ENCODE measurements at regions not wholly inside any gene's neighbourhood (a gene's known extent, or its start where the extent isn't known, plus 50 kb on each side); places are given as distances from the start of the nearest gene placed in this dataset.

DNA sequence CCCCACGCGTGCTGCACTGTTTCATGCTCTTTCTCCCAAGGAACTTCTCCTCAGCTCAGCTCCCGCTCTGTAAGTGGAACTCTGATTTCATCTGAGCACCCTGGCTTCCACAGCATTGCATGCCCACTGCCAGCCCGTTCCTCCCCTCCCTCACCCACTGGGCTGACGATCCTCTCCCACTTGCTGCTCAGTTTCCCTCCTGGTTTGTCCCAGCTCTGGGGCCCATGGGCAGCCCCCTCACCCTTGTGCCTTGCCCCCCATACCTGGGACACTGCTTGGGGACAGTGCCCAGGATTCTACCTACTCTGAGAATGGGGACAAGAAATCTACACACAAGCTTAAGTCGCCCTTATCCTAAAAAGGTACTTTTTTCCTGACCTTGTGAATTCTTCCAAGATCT lies 115.9 kb upstream of the C1QTNF9B start:
- no peaks in the 10 kb centered on the region for H3K4me1 ChIP-seq (ENCODE audit: control insufficient read depth in 1 of 2, insufficient read depth in 2 of 2, low read length in 2 of 2)
- no peak overlapping the region for H3K4me3 ChIP-seq (ENCODE audit: low read depth in 1 of 2, low read length in 2 of 2)
- no peaks in the 10 kb centered on the region for H3K36me3 ChIP-seq (ENCODE audit: control insufficient read depth in 1 of 2, insufficient read depth in 2 of 2, low read length in 2 of 2)
- H3K27ac ChIP-seq (ENCODE audit: low read length): no peak overlapping the region
- H3K27me3 ChIP-seq (ENCODE audit: low read depth, low read length): no peaks in the 10 kb centered on the region
- H3K9me3 ChIP-seq (ENCODE audit: control insufficient read depth in 1 of 2, low read length in 2 of 2): no peaks in the 10 kb centered on the region

DNA sequence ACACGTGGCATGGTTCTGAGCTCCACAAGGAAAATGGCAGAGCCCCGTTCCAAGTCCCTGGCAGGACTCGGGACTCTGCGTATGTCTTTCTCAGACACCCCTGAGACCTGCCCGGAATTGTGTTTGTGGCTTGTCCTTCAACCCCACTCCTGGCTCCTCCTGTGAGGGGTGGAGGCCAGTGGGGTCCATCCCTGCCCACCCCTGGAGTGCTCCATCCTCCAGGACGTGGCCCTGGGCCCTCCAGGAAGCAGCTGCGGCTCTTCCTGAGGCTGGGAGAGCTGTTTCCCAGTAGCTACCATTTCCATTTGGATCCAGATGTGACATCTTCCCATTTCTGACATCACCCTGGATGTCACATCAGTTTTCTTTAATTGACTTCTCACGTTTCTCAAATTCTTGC lies 118.7 kb upstream of the C1QTNF9B start:
- Histone ChIP-seq H3K4me3 (ENCODE audit: low read depth in 1 of 2, low read length in 2 of 2) (no peak overlapping the region), H3K27me3 (ENCODE audit: low read depth, low read length) (no peaks in the 10 kb centered on the region), H3K9me3 (ENCODE audit: control insufficient read depth in 1 of 2, low read length in 2 of 2) (no peaks in the 10 kb centered on the region), H3K36me3 (ENCODE audit: control insufficient read depth in 1 of 2, insufficient read depth in 2 of 2, low read length in 2 of 2) (no peaks in the 10 kb centered on the region), H3K4me1 (ENCODE audit: control insufficient read depth in 1 of 2, insufficient read depth in 2 of 2, low read length in 2 of 2) (no peaks in the 10 kb centered on the region), H3K27ac (ENCODE audit: low read length) (no peak overlapping the region)

DNA sequence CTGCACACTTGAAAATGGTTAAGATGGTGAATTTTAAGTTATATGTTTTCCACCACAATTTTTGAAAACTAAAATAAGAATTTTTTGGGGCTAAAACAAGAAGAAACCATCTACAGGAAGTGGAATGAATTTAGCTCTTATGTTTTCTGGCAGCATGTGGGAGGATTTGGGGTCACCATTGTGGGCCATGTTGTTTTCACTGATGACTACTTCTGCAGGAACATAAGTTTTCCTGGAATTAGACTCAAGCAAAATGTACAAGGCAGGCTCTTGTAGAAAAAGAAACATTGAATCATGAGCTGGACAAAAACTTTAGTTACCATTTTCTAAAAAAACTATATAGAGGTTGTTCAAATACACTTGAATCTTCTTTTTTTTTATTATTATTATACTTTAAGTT lies 125.3 kb upstream of the C1QTNF9B start:
- H3K4me3 ChIP-seq (ENCODE audit: low read depth in 1 of 2, low read length in 2 of 2): no peak overlapping the region
- H3K27me3 ChIP-seq (ENCODE audit: low read depth, low read length): no peaks in the 10 kb centered on the region
- no peaks in the 10 kb centered on the region for H3K4me1 ChIP-seq (ENCODE audit: control insufficient read depth in 1 of 2, insufficient read depth in 2 of 2, low read length in 2 of 2)
- H3K36me3 ChIP-seq (ENCODE audit: control insufficient read depth in 1 of 2, insufficient read depth in 2 of 2, low read length in 2 of 2): no peaks in the 10 kb centered on the region
- no peak overlapping the region for H3K27ac ChIP-seq (ENCODE audit: low read length)
- no peaks in the 10 kb centered on the region for H3K9me3 ChIP-seq (ENCODE audit: control insufficient read depth in 1 of 2, low read length in 2 of 2)

DNA sequence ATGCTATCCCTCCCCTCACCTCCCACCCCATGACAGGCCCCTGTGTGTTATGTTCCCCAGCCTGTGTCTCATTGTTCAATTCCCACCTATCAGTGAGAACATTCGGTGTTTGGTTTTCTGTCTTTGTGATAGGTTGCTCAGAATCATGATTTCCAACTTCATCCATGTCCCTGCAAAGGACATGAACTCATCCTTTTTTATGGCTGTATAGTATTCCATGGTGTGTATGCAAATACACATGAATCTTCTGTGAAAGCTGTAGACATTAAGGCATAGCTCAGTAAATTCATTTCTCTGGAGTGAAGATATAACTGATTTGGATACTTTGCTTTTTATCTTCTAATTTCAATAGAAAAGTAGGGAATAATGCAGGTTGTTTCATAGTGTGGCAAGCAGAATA lies 125.8 kb upstream of the C1QTNF9B start:
- Histone ChIP-seq H3K27me3 (ENCODE audit: low read depth, low read length) (no peaks in the 10 kb centered on the region), H3K4me1 (ENCODE audit: control insufficient read depth in 1 of 2, insufficient read depth in 2 of 2, low read length in 2 of 2) (no peaks in the 10 kb centered on the region), H3K27ac (ENCODE audit: low read length) (no peak overlapping the region), H3K36me3 (ENCODE audit: control insufficient read depth in 1 of 2, insufficient read depth in 2 of 2, low read length in 2 of 2) (no peaks in the 10 kb centered on the region), H3K4me3 (ENCODE audit: low read depth in 1 of 2, low read length in 2 of 2) (no peak overlapping the region), H3K9me3 (ENCODE audit: control insufficient read depth in 1 of 2, low read length in 2 of 2) (no peaks in the 10 kb centered on the region)

DNA sequence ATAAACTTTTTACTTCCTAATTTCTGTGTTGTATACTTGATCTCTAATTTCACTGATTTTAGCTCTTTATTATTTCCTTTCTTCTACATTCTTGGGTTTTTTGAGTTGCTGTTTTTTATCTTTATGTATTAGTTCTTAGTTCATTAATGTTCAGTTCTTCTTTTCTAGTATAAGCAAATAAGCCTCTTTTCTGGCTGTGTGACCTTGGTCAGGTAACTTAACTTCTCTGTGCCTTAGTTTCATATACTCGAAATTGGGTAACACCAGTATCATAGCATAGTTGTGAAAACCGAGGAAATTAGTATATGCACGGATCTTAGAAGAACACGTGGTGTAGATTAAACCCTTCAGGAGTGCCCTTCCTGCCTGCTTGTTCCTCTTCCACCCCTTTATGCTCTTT lies 130.2 kb upstream of the C1QTNF9B start:
- Histone ChIP-seq H3K9me3 (ENCODE audit: control insufficient read depth in 1 of 2, low read length in 2 of 2) (no peaks in the 10 kb centered on the region), H3K4me3 (ENCODE audit: low read depth in 1 of 2, low read length in 2 of 2) (no peak overlapping the region), H3K27ac (ENCODE audit: low read length) (no peak overlapping the region), H3K4me1 (ENCODE audit: control insufficient read depth in 1 of 2, insufficient read depth in 2 of 2, low read length in 2 of 2) (peaks cover 0 to 7% of the 10 kb centered on the region in 2 donors), H3K36me3 (ENCODE audit: control insufficient read depth in 1 of 2, insufficient read depth in 2 of 2, low read length in 2 of 2) (no peaks in the 10 kb centered on the region), H3K27me3 (ENCODE audit: low read depth, low read length) (no peaks in the 10 kb centered on the region)

DNA sequence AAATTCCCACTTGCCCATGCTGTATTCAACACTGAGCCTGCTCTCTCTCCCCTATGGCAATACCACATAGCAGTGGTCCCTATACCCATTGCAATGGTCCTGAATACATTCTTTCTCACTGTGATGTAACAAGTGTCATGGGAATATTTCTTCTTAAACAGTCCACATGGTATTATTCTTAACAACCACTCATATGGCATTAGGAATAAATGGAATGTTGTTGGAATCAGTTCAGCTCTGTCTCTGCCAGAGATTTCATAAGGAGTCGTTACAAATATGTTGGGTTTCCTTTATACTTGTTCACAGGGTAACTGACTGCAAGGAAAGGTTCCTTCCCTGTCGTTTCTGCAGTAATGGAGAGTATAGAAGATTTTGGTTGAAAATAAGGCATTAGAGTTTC lies 128.3 kb upstream of the SPATA13 start:
- no peaks in the 10 kb centered on the region for H3K36me3 ChIP-seq (ENCODE audit: control insufficient read depth in 1 of 2, insufficient read depth in 2 of 2, low read length in 2 of 2)
- no peaks in the 10 kb centered on the region for H3K9me3 ChIP-seq (ENCODE audit: control insufficient read depth in 1 of 2, low read length in 2 of 2)
- peaks cover 10 to 18% of the 10 kb centered on the region in 2 donors for H3K4me1 ChIP-seq (ENCODE audit: control insufficient read depth in 1 of 2, insufficient read depth in 2 of 2, low read length in 2 of 2)
- no peak overlapping the region for H3K4me3 ChIP-seq (ENCODE audit: low read depth in 1 of 2, low read length in 2 of 2)
- H3K27me3 ChIP-seq (ENCODE audit: low read depth, low read length): no peaks in the 10 kb centered on the region
- H3K27ac ChIP-seq (ENCODE audit: low read length): peak overlapping the region; percentile 1

DNA sequence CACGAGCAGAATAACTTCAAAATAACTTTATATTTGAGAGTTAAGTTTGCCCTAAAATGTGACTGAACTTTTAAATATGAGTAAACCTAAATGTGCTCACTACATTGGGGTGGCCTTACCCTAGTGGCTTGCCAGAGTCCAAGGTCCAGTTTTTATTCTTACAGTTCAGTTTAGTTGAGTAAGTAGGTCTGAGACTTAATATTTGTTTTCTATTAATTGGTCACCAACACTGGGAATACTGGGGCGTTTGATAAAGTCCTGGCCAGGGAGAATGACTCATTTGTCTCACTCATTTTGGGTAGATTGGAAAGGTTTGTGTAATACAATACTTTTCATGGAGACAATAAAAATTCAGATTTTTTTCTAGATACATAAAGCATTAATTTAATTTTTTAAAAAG lies 127.8 kb upstream of the SPATA13 start:
- peaks cover 10 to 18% of the 10 kb centered on the region in 2 donors for H3K4me1 ChIP-seq (ENCODE audit: control insufficient read depth in 1 of 2, insufficient read depth in 2 of 2, low read length in 2 of 2)
- H3K9me3 ChIP-seq (ENCODE audit: control insufficient read depth in 1 of 2, low read length in 2 of 2): no peaks in the 10 kb centered on the region
- peak overlapping the region; percentile 1 for H3K27ac ChIP-seq (ENCODE audit: low read length)
- no peaks in the 10 kb centered on the region for H3K36me3 ChIP-seq (ENCODE audit: control insufficient read depth in 1 of 2, insufficient read depth in 2 of 2, low read length in 2 of 2)
- no peaks in the 10 kb centered on the region for H3K27me3 ChIP-seq (ENCODE audit: low read depth, low read length)
- H3K4me3 ChIP-seq (ENCODE audit: low read depth in 1 of 2, low read length in 2 of 2): no peak overlapping the region

DNA sequence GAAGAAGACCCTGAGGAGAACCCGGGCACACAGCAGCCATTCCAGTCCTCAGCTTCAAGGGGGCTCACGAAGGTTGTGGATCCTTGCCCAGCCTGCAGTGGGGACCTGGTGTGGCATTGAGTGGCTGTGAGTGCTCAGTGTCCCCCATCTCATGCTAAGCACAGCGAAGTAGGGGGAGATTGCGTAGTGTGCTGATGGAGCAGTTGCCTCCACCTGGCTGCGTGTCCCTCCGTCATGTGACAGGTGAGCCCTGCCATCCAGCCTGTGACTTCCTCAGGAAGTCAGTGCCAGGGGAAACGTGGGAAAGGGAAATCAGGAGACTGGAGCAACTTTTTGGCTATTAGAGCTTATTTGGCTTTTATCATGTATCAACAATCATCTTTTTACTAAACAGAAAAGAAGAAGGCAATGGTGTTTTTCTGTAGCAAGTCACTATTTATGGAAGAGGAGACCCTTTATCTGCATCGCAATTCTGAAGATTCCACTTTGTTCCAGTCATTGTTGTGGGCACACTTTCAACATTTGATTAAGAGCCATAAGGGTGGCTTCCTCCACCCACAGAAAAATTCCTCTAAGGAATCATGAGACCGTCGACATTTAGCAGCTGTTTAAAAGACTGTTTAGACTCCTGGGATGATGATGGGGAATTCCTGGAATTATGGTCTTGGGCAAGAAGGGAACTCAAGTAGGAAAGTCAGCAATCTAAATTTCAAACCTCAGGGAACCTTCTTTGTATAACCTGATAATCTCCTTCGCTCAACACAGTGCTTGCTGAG lies 126.8 kb upstream of the SPATA13 start:
- Histone ChIP-seq H3K4me3 (ENCODE audit: low read depth in 1 of 2, low read length in 2 of 2) (no peak overlapping the region), H3K27me3 (ENCODE audit: low read depth, low read length) (no peaks in the 10 kb centered on the region), H3K9me3 (ENCODE audit: control insufficient read depth in 1 of 2, low read length in 2 of 2) (no peaks in the 10 kb centered on the region), H3K4me1 (ENCODE audit: control insufficient read depth in 1 of 2, insufficient read depth in 2 of 2, low read length in 2 of 2) (peaks cover 16 to 25% of the 10 kb centered on the region in 2 donors), H3K36me3 (ENCODE audit: control insufficient read depth in 1 of 2, insufficient read depth in 2 of 2, low read length in 2 of 2) (no peaks in the 10 kb centered on the region), H3K27ac (ENCODE audit: low read length) (peak overlapping the region; percentile 65)

DNA sequence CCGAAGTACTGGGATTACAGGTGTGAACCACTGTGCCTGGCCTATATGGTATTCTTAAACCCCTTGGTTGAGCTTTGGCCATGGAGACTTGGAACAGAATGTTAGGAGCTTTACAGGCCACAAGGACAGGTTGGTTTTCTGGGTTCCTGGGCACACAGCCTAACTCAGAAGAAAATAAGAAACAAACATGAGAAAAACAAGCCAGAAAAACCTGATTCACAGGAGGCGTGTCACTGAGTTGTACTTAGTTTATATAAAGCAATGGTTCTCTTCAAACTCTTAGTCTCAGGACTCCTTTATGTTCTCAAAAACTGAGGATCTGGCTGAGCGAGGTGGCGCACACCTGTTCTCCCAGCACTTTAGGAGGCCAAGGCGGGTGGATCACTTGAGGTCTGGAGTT lies 125.1 kb upstream of the SPATA13 start:
- Histone ChIP-seq H3K27ac (ENCODE audit: low read length) (no peak overlapping the region), H3K36me3 (ENCODE audit: control insufficient read depth in 1 of 2, insufficient read depth in 2 of 2, low read length in 2 of 2) (no peaks in the 10 kb centered on the region), H3K9me3 (ENCODE audit: control insufficient read depth in 1 of 2, low read length in 2 of 2) (no peaks in the 10 kb centered on the region), H3K27me3 (ENCODE audit: low read depth, low read length) (no peaks in the 10 kb centered on the region), H3K4me1 (ENCODE audit: control insufficient read depth in 1 of 2, insufficient read depth in 2 of 2, low read length in 2 of 2) (peaks cover 17 to 35% of the 10 kb centered on the region in 2 donors), H3K4me3 (ENCODE audit: low read depth in 1 of 2, low read length in 2 of 2) (no peak overlapping the region)

DNA sequence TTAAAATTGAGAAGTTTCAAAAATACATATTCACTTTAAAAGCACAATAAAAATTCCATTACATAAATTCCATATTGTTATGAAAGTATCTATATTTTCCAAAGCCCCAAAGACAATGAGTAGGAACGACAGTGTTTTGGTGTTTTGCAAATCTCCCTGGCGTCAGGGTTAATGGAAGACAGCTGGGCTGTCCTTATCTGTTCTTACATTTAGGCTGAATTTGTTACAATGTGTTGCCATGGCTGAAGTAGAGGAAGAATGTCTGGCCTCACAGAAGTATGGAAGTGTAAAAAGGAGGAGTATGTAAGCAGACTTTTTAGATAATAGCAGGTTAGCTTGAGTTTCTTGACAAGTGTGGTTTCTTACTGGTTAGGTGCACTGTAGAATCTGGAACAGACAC lies 124.4 kb upstream of the SPATA13 start:
- peaks cover 17 to 35% of the 10 kb centered on the region in 2 donors for H3K4me1 ChIP-seq (ENCODE audit: control insufficient read depth in 1 of 2, insufficient read depth in 2 of 2, low read length in 2 of 2)

DNA sequence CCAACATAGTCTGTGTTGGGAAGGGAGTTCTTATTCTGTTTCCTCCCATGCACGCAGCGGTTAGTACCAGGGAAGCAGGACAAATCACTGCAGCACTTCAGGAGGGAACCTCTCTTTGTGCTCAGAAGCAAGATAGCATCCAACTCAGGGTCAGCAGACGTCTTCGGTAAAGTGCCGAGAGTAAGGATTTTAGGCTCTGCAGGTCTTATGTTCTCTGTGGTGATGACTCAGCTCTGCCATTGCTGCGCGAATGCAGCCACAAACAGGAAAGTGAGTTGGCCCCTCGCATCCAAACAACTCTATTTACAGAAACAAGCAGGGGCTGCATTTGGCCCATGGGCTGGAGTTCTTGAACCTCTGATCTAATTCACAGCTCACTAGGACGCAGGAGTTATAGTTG lies 122.1 kb upstream of the SPATA13 start:
- Histone ChIP-seq H3K4me3 (ENCODE audit: low read depth in 1 of 2, low read length in 2 of 2) (no peak overlapping the region), H3K27me3 (ENCODE audit: low read depth, low read length) (no peaks in the 10 kb centered on the region), H3K4me1 (ENCODE audit: control insufficient read depth in 1 of 2, insufficient read depth in 2 of 2, low read length in 2 of 2) (peaks cover 12 to 21% of the 10 kb centered on the region in 2 donors), H3K27ac (ENCODE audit: low read length) (no peak overlapping the region), H3K36me3 (ENCODE audit: control insufficient read depth in 1 of 2, insufficient read depth in 2 of 2, low read length in 2 of 2) (no peaks in the 10 kb centered on the region), H3K9me3 (ENCODE audit: control insufficient read depth in 1 of 2, low read length in 2 of 2) (no peaks in the 10 kb centered on the region)

More for the DNA sequence above, 124.4 kb upstream of the SPATA13 start:
- H3K27me3 ChIP-seq (ENCODE audit: low read depth, low read length): no peaks in the 10 kb centered on the region
- no peaks in the 10 kb centered on the region for H3K9me3 ChIP-seq (ENCODE audit: control insufficient read depth in 1 of 2, low read length in 2 of 2)
- no peak overlapping the region for H3K27ac ChIP-seq (ENCODE audit: low read length)
- no peak overlapping the region for H3K4me3 ChIP-seq (ENCODE audit: low read depth in 1 of 2, low read length in 2 of 2)
- no peaks in the 10 kb centered on the region for H3K36me3 ChIP-seq (ENCODE audit: control insufficient read depth in 1 of 2, insufficient read depth in 2 of 2, low read length in 2 of 2)

DNA sequence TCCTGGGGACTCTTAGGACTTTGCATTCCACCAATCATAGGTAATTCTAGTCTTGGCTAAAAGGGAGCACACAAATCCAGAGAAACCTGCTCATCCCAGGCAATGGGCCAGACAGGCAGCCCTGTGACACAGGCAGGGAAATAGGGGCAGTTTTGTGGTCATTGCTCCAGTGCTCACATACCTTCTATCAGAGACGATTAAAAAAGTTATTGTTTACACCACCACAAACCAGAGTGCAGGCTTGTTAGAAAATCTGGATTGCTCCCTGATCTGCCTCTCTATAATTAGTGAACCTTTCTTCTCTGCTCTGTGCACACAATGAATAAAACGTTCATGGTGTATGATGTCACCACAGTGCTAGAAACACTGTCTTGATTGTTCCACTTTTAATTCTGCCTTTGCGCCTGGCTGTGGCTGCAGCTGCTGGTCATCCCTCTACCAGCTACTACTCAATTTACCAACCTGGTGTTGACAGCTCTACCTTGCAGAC lies 121.6 kb upstream of the SPATA13 start:
- H3K4me1 ChIP-seq (ENCODE audit: control insufficient read depth in 1 of 2, insufficient read depth in 2 of 2, low read length in 2 of 2): peaks cover 7 to 17% of the 10 kb centered on the region in 2 donors
- no peaks in the 10 kb centered on the region for H3K36me3 ChIP-seq (ENCODE audit: control insufficient read depth in 1 of 2, insufficient read depth in 2 of 2, low read length in 2 of 2)
- H3K27ac ChIP-seq (ENCODE audit: low read length): no peak overlapping the region
- H3K4me3 ChIP-seq (ENCODE audit: low read depth in 1 of 2, low read length in 2 of 2): no peak overlapping the region
- H3K27me3 ChIP-seq (ENCODE audit: low read depth, low read length): no peaks in the 10 kb centered on the region
- H3K9me3 ChIP-seq (ENCODE audit: control insufficient read depth in 1 of 2, low read length in 2 of 2): no peaks in the 10 kb centered on the region
